HUES64 (cell line): ENCODE measurements at regions not wholly inside any gene's neighbourhood (a gene's known extent, or its start where the extent isn't known, plus 50 kb on each side); places are given as distances from the start of the nearest gene placed in this dataset.

ENCODE experiments used
- H3K27ac ChIP-seq: 2 replicates; pipeline ENCODE4 v1.7.0; 2013; ENCODE audit warnings: low read depth, low read length, inconsistent platforms
- H3K27me3 ChIP-seq: 2 replicates; pipeline ENCODE4 v1.6.1; 2013; ENCODE audit warnings: mild to moderate bottlenecking, low read length; ENCODE audit not compliant: insufficient read depth
- H3K36me3 ChIP-seq: 2 replicates; pipeline ENCODE4 v1.6.1; 2013; ENCODE audit warnings: mild to moderate bottlenecking, low read length; ENCODE audit not compliant: insufficient read depth
- H3K4me1 ChIP-seq: 2 replicates; pipeline ENCODE4 v1.6.1; 2013; ENCODE audit warnings: mild to moderate bottlenecking, low read length, moderate library complexity; ENCODE audit not compliant: insufficient read depth
- H3K4me3 ChIP-seq: 2 replicates; pipeline ENCODE4 v1.5.1; 2013; ENCODE audit warnings: mild to moderate bottlenecking, low read length, moderate library complexity
- H3K9ac ChIP-seq: 2 replicates; pipeline ENCODE4 v1.6.1; 2013; ENCODE audit warnings: mild to moderate bottlenecking, low read depth, low read length
- H3K9me3 ChIP-seq: 2 replicates; pipeline ENCODE4 v1.6.1; 2013; ENCODE audit warnings: low read depth, low read length; ENCODE audit not compliant: insufficient read depth
- WGBS: fragments of 150-250, 120-280 bp; methylation state at CpG from one replicate; pipeline ENCODE4 v1.1.7; 2013; ENCODE audit warnings: missing lambda C conversion rate; 5-methylcytosine and 5-hydroxymethylcytosine counted together

DNA sequence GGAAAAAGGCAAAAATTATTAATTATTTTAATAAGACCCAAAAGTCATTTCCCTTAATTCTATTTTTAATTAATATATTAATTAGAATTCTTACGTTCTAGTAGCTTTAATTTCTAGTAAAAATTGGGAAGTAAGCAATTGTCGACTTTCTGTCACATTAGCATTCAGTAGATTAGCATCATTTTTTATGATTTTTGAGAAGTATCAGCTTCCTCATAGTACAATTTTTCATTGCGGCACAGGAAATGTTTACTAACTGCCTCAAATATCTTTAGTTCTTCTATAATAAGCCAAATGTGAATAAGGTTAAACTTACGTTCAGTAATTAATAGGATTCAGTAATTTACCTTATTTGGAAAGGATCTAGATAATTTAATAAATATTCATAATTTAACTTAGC lies 687.4 kb downstream of the EPM2A start:
- H3K27me3 ChIP-seq: no peaks in the 10 kb centered on the region
- 80% methylated on average over 1 of the region's 4 CpGs for WGBS
- H3K4me3 ChIP-seq: no peak overlapping the region
- H3K9me3 ChIP-seq: no peaks in the 10 kb centered on the region
- no peak overlapping the region for H3K9ac ChIP-seq
- H3K4me1 ChIP-seq: peaks cover 18% of the 10 kb centered on the region
- H3K27ac ChIP-seq: no peak overlapping the region
- no peaks in the 10 kb centered on the region for H3K36me3 ChIP-seq

DNA sequence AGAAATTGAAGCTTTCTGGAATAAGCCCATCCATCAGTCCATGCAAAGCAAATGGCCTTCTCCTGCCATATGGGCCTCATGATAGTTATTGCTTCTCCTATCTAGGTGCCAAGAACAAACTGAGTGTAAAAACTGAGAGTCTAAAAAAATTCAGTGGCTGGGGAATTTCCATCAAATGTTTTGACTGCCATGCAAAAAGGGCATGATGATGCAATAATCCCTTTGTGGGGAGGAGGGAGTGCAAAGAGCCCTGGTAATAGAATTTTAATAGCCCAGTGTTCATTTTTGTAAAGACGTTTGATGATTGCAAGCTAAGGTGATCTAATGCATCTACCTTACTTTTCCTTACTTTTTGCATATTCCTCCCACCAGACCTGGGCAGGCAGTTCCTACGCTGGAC lies 683.7 kb downstream of the EPM2A start:
- Histone ChIP-seq H3K27ac (no peak overlapping the region), H3K27me3 (no peaks in the 10 kb centered on the region), H3K4me3 (no peak overlapping the region), H3K36me3 (no peaks in the 10 kb centered on the region), H3K9ac (no peak overlapping the region), H3K4me1 (no peaks in the 10 kb centered on the region), H3K9me3 (no peaks in the 10 kb centered on the region)
- 92% methylated on average over 2 of the region's 2 CpGs for WGBS

- WGBS: 91% methylated on average over 1 of the region's 1 CpG
- H3K36me3 ChIP-seq: no peaks in the 10 kb centered on the region
- no peak overlapping the region for H3K9ac ChIP-seq
- no peaks in the 10 kb centered on the region for H3K27me3 ChIP-seq
- H3K4me3 ChIP-seq: no peak overlapping the region
- no peaks in the 10 kb centered on the region for H3K4me1 ChIP-seq
- H3K9me3 ChIP-seq: no peaks in the 10 kb centered on the region
- H3K27ac ChIP-seq: no peak overlapping the region
These were observed 679.8 kb downstream of the EPM2A start for GRCh38 chr6:145055567-145055966.

DNA sequence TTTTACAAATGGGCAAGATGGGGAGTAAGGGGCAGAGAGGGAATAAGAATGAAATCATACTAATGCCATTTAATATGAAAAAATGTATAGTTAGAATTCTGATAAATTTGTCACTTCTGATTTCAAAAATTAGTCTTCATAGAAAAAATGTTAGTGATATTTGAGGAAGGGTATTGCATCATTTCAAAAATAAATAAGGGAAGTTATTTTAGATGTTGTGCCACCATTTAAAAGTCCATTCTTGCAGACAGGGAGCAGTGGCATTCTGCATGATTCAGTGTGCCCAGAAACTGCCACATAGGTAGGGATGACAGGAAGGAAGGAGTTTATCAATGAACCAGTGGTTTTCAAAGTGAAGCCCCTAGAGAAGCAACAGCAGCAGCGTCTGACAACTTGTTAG lies 674.6 kb downstream of the EPM2A start:
- Histone ChIP-seq H3K9me3 (no peaks in the 10 kb centered on the region), H3K27ac (no peak overlapping the region), H3K36me3 (no peaks in the 10 kb centered on the region), H3K4me1 (no peaks in the 10 kb centered on the region), H3K4me3 (no peak overlapping the region), H3K27me3 (no peaks in the 10 kb centered on the region), H3K9ac (no peak overlapping the region)
- WGBS: 86% methylated on average over 1 of the region's 1 CpG

- Histone ChIP-seq H3K4me1 (no peaks in the 10 kb centered on the region), H3K9me3 (no peaks in the 10 kb centered on the region), H3K36me3 (no peaks in the 10 kb centered on the region), H3K27ac (no peak overlapping the region), H3K4me3 (no peak overlapping the region), H3K9ac (no peak overlapping the region), H3K27me3 (no peaks in the 10 kb centered on the region)
These were observed 672.2 kb downstream of the EPM2A start for GRCh38 chr6:145063091-145063490.

- H3K4me1 ChIP-seq: no peaks in the 10 kb centered on the region
- H3K9me3 ChIP-seq: no peaks in the 10 kb centered on the region
- H3K27me3 ChIP-seq: no peaks in the 10 kb centered on the region
- H3K4me3 ChIP-seq: no peak overlapping the region
- H3K36me3 ChIP-seq: no peaks in the 10 kb centered on the region
- H3K27ac ChIP-seq: no peak overlapping the region
- H3K9ac ChIP-seq: no peak overlapping the region
These were observed 667.9 kb downstream of the EPM2A start for GRCh38 chr6:145067430-145067829.

DNA sequence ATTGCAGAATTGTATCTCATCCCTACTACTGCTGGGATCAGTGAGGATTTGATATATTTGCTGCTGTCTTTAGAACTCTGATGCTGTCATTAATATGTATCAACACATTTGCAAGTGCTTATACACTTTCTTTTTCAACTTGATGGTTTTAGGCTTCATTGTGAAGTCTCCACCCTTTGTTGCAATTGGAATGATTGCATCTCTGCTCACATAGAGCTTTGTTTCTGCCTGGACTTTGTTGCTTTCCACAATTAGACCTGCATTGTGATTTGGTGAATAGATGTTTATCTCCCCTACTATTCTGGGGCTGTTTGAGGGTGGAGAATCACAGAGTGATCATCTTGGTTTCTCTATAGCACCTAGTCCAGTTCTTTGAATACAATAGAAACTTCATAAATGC lies 666.7 kb downstream of the EPM2A start:
- no peak overlapping the region for H3K27ac ChIP-seq
- H3K4me3 ChIP-seq: no peak overlapping the region
- no peaks in the 10 kb centered on the region for H3K4me1 ChIP-seq
- no peak overlapping the region for H3K9ac ChIP-seq
- no peaks in the 10 kb centered on the region for H3K36me3 ChIP-seq
- no peaks in the 10 kb centered on the region for H3K9me3 ChIP-seq
- H3K27me3 ChIP-seq: no peaks in the 10 kb centered on the region

- WGBS: 94% methylated on average over 2 of the region's 2 CpGs
- Histone ChIP-seq H3K9me3 (no peaks in the 10 kb centered on the region), H3K4me1 (no peaks in the 10 kb centered on the region), H3K36me3 (no peaks in the 10 kb centered on the region), H3K27ac (no peak overlapping the region), H3K9ac (no peak overlapping the region), H3K4me3 (no peak overlapping the region), H3K27me3 (no peaks in the 10 kb centered on the region)
These were observed 665.4 kb downstream of the EPM2A start for GRCh38 chr6:145069966-145070365.

- H3K4me1 ChIP-seq: no peaks in the 10 kb centered on the region
- H3K27me3 ChIP-seq: no peaks in the 10 kb centered on the region
- no peak overlapping the region for H3K27ac ChIP-seq
- H3K9ac ChIP-seq: no peak overlapping the region
- H3K36me3 ChIP-seq: no peaks in the 10 kb centered on the region
- no peaks in the 10 kb centered on the region for H3K9me3 ChIP-seq
- 90% methylated on average over 2 of the region's 2 CpGs for WGBS
- no peak overlapping the region for H3K4me3 ChIP-seq
These were observed 664.5 kb downstream of the EPM2A start for GRCh38 chr6:145070791-145071190.

GRCh38 chr6:145071836-145072235 lies 663.5 kb downstream of the EPM2A start:
- H3K9ac ChIP-seq: no peak overlapping the region
- WGBS: 100% methylated on average over 1 of the region's 2 CpGs
- no peaks in the 10 kb centered on the region for H3K4me1 ChIP-seq
- no peaks in the 10 kb centered on the region for H3K9me3 ChIP-seq
- no peak overlapping the region for H3K27ac ChIP-seq
- H3K36me3 ChIP-seq: no peaks in the 10 kb centered on the region
- no peak overlapping the region for H3K4me3 ChIP-seq
- no peaks in the 10 kb centered on the region for H3K27me3 ChIP-seq

DNA sequence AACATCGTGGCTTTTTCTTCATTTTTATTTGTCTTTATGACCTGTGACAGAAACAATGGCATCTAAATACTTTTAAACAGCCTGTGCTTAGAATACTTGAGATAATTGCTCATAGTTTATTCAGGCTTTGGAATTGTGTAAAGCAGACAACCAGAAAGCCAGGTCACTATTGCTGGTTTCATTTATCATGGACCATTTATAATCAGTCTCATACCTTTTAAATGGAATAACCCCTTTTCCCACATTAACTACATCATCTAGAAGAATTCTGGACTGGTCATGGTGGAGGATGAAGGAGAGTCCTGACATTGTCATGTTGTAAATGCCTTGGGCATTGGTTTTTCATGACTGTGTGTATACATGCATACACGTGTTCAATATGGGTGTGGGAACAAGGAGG lies 661.5 kb downstream of the EPM2A start:
- Histone ChIP-seq H3K9me3 (no peaks in the 10 kb centered on the region), H3K4me1 (no peaks in the 10 kb centered on the region), H3K27me3 (no peaks in the 10 kb centered on the region), H3K9ac (no peak overlapping the region), H3K36me3 (no peaks in the 10 kb centered on the region), H3K4me3 (no peak overlapping the region), H3K27ac (no peak overlapping the region)
- WGBS: 93% methylated on average over 1 of the region's 2 CpGs

- H3K4me3 ChIP-seq: no peak overlapping the region
- no peak overlapping the region for H3K27ac ChIP-seq
- H3K9me3 ChIP-seq: no peaks in the 10 kb centered on the region
- H3K27me3 ChIP-seq: no peaks in the 10 kb centered on the region
- H3K9ac ChIP-seq: no peak overlapping the region
- H3K36me3 ChIP-seq: no peaks in the 10 kb centered on the region
- no peaks in the 10 kb centered on the region for H3K4me1 ChIP-seq
These were observed 660.5 kb downstream of the EPM2A start for GRCh38 chr6:145074805-145075204.
